H1 (cell line): ENCODE measurements at regions not wholly inside any gene's neighbourhood (a gene's known extent, or its start where the extent isn't known, plus 50 kb on each side); places are given as distances from the start of the nearest gene placed in this dataset.
"Not testable (repeated sequence)": the region's sequence is repeated elsewhere in the genome, so short reads cannot be mapped to it uniquely, and the experiment has no call there.

ENCODE experiments used
- CTCF ChIA-PET: fragments of 300-600 bp; sonication (Branson Sonifier 250); formaldehyde crosslinking; loops from one replicate; lab custom pipeline; 2021; ENCODE audit not compliant: partially characterized antibody; lab: Charles Lee
- POLR2A ChIA-PET: fragments of 300-600 bp; sonication (Branson Sonifier 250); formaldehyde crosslinking; loops from one replicate; lab custom pipeline; 2021; ENCODE audit warnings: inconsistent platforms; ENCODE audit not compliant: partially characterized antibody; lab: Charles Lee
- DNase-seq, 2 experiments: peaks; one replicate each; pipeline versions ENCODE4 v3.0.0 to v3.0.0-alpha.2; 2010 to 2022; ENCODE audit warnings: low spot score in 2 of 2, low read depth in 1 of 2, mixed read lengths in 1 of 2
- FAIRE-seq: peaks from 2 replicates; lab custom pipeline; 2011; peaks lifted over from hg19 to GRCh38; lab: Jason Lieb, UNC
- H2AFZ ChIP-seq: 2 replicates; pipeline ENCODE4 v1.8.1; 2012; ENCODE audit warnings: low read length, inconsistent platforms
- H2AK5ac ChIP-seq: 2 replicates; pipeline ENCODE4 v1.6.1; 2013; ENCODE audit warnings: low read depth, low read length
- H2BK120ac ChIP-seq: replicated peaks from 2 replicates; pipeline ENCODE3; 2013; ENCODE audit warnings: low read depth, low read length, inconsistent platforms
- H2BK12ac ChIP-seq: 2 replicates; pipeline ENCODE4 v1.6.1; 2013; ENCODE audit warnings: low read depth, low read length
- H2BK15ac ChIP-seq: 2 replicates; pipeline ENCODE4 v1.6.1; 2013; ENCODE audit warnings: low read length
- H2BK20ac ChIP-seq: 2 replicates; pipeline ENCODE4 v1.6.1; 2013; ENCODE audit warnings: low read length
- H2BK5ac ChIP-seq: 2 replicates; pipeline ENCODE4 v1.6.1; 2013; ENCODE audit warnings: low read depth, low read length
- H3K14ac ChIP-seq: 2 replicates; pipeline ENCODE4 v1.6.1; 2013; ENCODE audit warnings: inconsistent platforms; ENCODE audit not compliant: insufficient read length
- H3K18ac ChIP-seq: 2 replicates; pipeline ENCODE4 v1.6.1; 2013; ENCODE audit warnings: low read length; ENCODE audit errors: extremely low read depth
- H3K23ac ChIP-seq: 2 replicates; pipeline ENCODE4 v1.6.1; 2013; ENCODE audit warnings: inconsistent platforms; ENCODE audit not compliant: insufficient read length
- H3K23me2 ChIP-seq: 2 replicates; pipeline ENCODE4 v1.6.1; 2013; ENCODE audit warnings: low read depth, low read length
- H3K27ac ChIP-seq: 2 replicates; pipeline ENCODE4 v1.6.1; 2011; ENCODE audit warnings: low read depth, low read length, inconsistent platforms
- H3K27me3 ChIP-seq, 4 experiments: replicated peaks in 1 of 4; 1 replicate in 1 of 4; 2 replicates in 3 of 4; pipeline versions ENCODE4 v1.6.1 to v1.8.1; 2011 to 2013; ENCODE audit warnings: low read length in 3 of 4, mild to moderate bottlenecking in 3 of 4, inconsistent platforms in 2 of 4, mixed read lengths in 2 of 4, moderate library complexity in 1 of 4; ENCODE audit not compliant: control insufficient read depth in 3 of 4, insufficient read depth in 3 of 4; ENCODE audit errors: extremely low read depth in 1 of 4
- H3K36me3 ChIP-seq, 4 experiments: 2 replicates each; pipeline versions ENCODE4 v1.6.1 to v1.8.1; 2011 to 2013; ENCODE audit warnings: mild to moderate bottlenecking in 4 of 4, low read length in 3 of 4, moderate library complexity in 2 of 4, control low read depth in 1 of 4, inconsistent platforms in 1 of 4; ENCODE audit not compliant: insufficient read depth in 4 of 4, control insufficient read depth in 2 of 4
- H3K4ac ChIP-seq: replicated peaks from 2 replicates; pipeline ENCODE3; 2013; ENCODE audit warnings: low read length, low read depth, mixed read lengths, inconsistent platforms; ENCODE audit not compliant: insufficient read length
- H3K4me1 ChIP-seq, 4 experiments: replicated peaks in 1 of 4; 1 replicate in 1 of 4; 2 replicates in 3 of 4; pipeline versions ENCODE4 v1.6.1 to v1.8.1; 2011 to 2013; ENCODE audit warnings: low read length in 3 of 4, inconsistent platforms in 2 of 4, mixed read lengths in 1 of 4; ENCODE audit not compliant: insufficient read depth in 4 of 4, control insufficient read depth in 3 of 4
- H3K4me2 ChIP-seq, 2 experiments: 2 replicates each; pipeline versions ENCODE4 v1.6.1 to v1.8.1; 2011 to 2013; ENCODE audit warnings: low read depth in 2 of 2, low read length in 2 of 2, control low read depth in 1 of 2, inconsistent platforms in 1 of 2, mild to moderate bottlenecking in 1 of 2; ENCODE audit not compliant: insufficient read depth in 1 of 2
- H3K4me3 ChIP-seq, 4 experiments: fragments of 200-600, 300-600 bp in 1 of 4; sonication (generic), shearing (Covaris generic), sonication (Bioruptor Twin) in 1 of 4; 2 replicates each; pipeline versions ENCODE4 v1.5.1 to v1.8.1; 2011 to 2016; ENCODE audit warnings: low read length in 4 of 4, low read depth in 3 of 4, control low read depth in 2 of 4, inconsistent platforms in 2 of 4, mild to moderate bottlenecking in 2 of 4, mixed read lengths in 1 of 4, moderate library complexity in 1 of 4; ENCODE audit not compliant: insufficient read depth in 2 of 4; ENCODE audit errors: extremely low read depth in 1 of 4
- H3K56ac ChIP-seq: replicated peaks from 2 replicates; pipeline ENCODE3; 2013; ENCODE audit warnings: low read depth, mild to moderate bottlenecking, mixed read lengths, low read length, inconsistent platforms; ENCODE audit not compliant: insufficient read length
- H3K79me1 ChIP-seq: 2 replicates; pipeline ENCODE4 v1.6.1; 2013; ENCODE audit warnings: low read depth, low read length, control low read depth
- H3K79me2 ChIP-seq, 2 experiments: 2 replicates each; pipeline versions ENCODE4 v1.6.1 to v1.8.1; 2012 to 2013; ENCODE audit warnings: low read length in 2 of 2, mild to moderate bottlenecking in 2 of 2, inconsistent platforms in 1 of 2; ENCODE audit not compliant: insufficient read depth in 2 of 2, control insufficient read depth in 1 of 2
- H3K9ac ChIP-seq, 4 experiments: replicated peaks in 1 of 4; 1 replicate in 1 of 4; 2 replicates in 3 of 4; pipeline versions ENCODE4 v1.6.1 to v1.8.1; 2011 to 2013; ENCODE audit warnings: low read depth in 3 of 4, low read length in 3 of 4, control low read depth in 2 of 4, mild to moderate bottlenecking in 2 of 4, moderate library complexity in 2 of 4, inconsistent platforms in 1 of 4; ENCODE audit errors: extremely low read depth in 1 of 4
- H3K9me3 ChIP-seq, 2 experiments: 2 replicates each; pipeline versions ENCODE4 v1.6.1 to v1.8.1; 2012 to 2013; ENCODE audit warnings: mild to moderate bottlenecking in 2 of 2, moderate library complexity in 2 of 2, control low read depth in 1 of 2, inconsistent platforms in 1 of 2, low read depth in 1 of 2, low read length in 1 of 2, mixed read lengths in 1 of 2; ENCODE audit not compliant: insufficient read depth in 2 of 2
- H4K20me1 ChIP-seq, 2 experiments: replicated peaks in 1 of 2; 2 replicates each; pipeline versions ENCODE3 to v1.8.1; 2011 to 2013; ENCODE audit warnings: inconsistent platforms in 2 of 2, low read length in 2 of 2, mild to moderate bottlenecking in 1 of 2; ENCODE audit not compliant: insufficient read depth in 2 of 2, control insufficient read depth in 1 of 2
- H4K5ac ChIP-seq: 2 replicates; pipeline ENCODE4 v1.6.1; 2013; ENCODE audit warnings: low read length, low read depth, mixed read lengths, inconsistent platforms; ENCODE audit not compliant: insufficient read length
- H4K8ac ChIP-seq: 2 replicates; pipeline ENCODE4 v1.8.0; 2013; ENCODE audit warnings: mild to moderate bottlenecking, moderate library complexity, low read length, inconsistent platforms; ENCODE audit not compliant: insufficient read depth; ENCODE audit errors: extremely low read depth
- H4K91ac ChIP-seq: replicated peaks from 2 replicates; pipeline ENCODE3; 2013; ENCODE audit warnings: low read length, mixed read lengths, inconsistent platforms; ENCODE audit not compliant: insufficient read length
- WGBS, 2 experiments: shearing (Covaris generic) in 1 of 2; methylation state at CpG; one replicate each; pipeline versions ENCODE4 v1.1.6 to v1.1.7; 2013 to 2015; ENCODE audit warnings: low lambda C conversion rate in 2 of 2, mixed read lengths in 2 of 2, inconsistent platforms in 1 of 2, low coverage in 1 of 2, missing lambda C conversion rate in 1 of 2; ENCODE audit not compliant: insufficient replicate concordance in 2 of 2, insufficient coverage in 1 of 2, insufficient read length in 1 of 2; ENCODE audit errors: extremely low coverage in 1 of 2, missing lambda C conversion rate in 1 of 2; 5-methylcytosine and 5-hydroxymethylcytosine counted together

DNA sequence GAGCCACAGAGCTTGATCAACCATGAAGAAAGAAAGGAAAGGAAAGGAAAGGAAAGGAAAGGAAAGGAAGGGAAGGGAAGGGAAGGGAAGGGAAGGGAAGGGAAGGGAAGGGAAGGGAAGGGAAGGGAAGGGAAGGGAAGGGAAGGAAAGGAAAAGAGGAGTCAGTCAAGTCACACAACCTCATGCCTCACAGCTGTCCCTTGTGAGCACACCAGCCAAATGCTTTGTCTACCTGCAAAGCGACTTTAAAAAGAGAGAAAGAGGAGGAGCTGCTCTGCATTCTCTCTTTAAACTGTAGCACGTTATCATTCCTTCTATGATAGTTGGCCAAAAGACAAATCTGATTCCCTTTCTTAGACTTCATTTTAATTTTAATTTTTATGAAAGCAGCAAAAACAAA is 863.9 kb upstream of the AMELY start:
- POLR2A ChIA-PET, H3K18ac ChIP-seq, H3K9me3 ChIP-seq, H3K14ac ChIP-seq, FAIRE-seq, H2BK5ac ChIP-seq, H3K23me2 ChIP-seq, H2AFZ ChIP-seq, H2BK120ac ChIP-seq, H4K20me1 ChIP-seq, H3K4me1 ChIP-seq, H3K27ac ChIP-seq, H3K36me3 ChIP-seq, H3K23ac ChIP-seq, H4K91ac ChIP-seq, H3K4me3 ChIP-seq, H3K27me3 ChIP-seq, H3K4me2 ChIP-seq, H3K79me2 ChIP-seq, H4K8ac ChIP-seq, DNase-seq, H4K5ac ChIP-seq, H2AK5ac ChIP-seq, H3K79me1 ChIP-seq, H2BK20ac ChIP-seq, H3K4ac ChIP-seq, H3K56ac ChIP-seq, H2BK15ac ChIP-seq, H2BK12ac ChIP-seq, H3K9ac ChIP-seq: not testable (repeated sequence)
- WGBS, 2 experiments, result no CpG with 5 or more reads among the region's 2 CpGs
- CTCF ChIA-PET, result interaction anchor here (1.1 kb wide), 1 partner anchor 10 kb away, joined by 4 read pairs; no protein-coding TSS in a partner anchor
